ENCODE measurements at regions not wholly inside any gene's neighbourhood (a gene's known extent, or its start where the extent isn't known, plus 50 kb on each side); places are given as distances from the start of the nearest gene placed in this dataset.
"Not testable (repeated sequence)": the region's sequence is repeated elsewhere in the genome, so short reads cannot be mapped to it uniquely, and the experiment has no call there.

- H3K9me3 Mint-ChIP-seq, result peaks cover 2% of the 10 kb centered on the region
- TF ChIP-seq EZH2 (IDR thresholded peaks at IDR 0.05) (no peak), CTCF (IDR thresholded peaks at IDR 0.05) (no peak), EZH2phosphoT487 (IDR thresholded peaks at IDR 0.05) (no peak)
Measured at GRCh38 chr6:121549736-121550135, 114.3 kb downstream of the GJA1 start.

GRCh38 chr6:121550491-121551010, 115.1 kb downstream of the GJA1 start:
- Histone ChIP-seq H3K36me3 (no peaks in the 10 kb centered on the region), H3K79me2 (ENCODE audit: low read depth) (no peaks in the 10 kb centered on the region), H3K27me3 (no peaks in the 10 kb centered on the region), H3K9me3 (ENCODE audit: low read depth) (no peaks in the 10 kb centered on the region), H3F3A (ENCODE audit: low read depth) (no peaks in the 10 kb centered on the region), H3K27ac (no peak overlapping the region), H4K20me1 (ENCODE audit: low read depth) (no peaks in the 10 kb centered on the region), H3K4me2 (no peak overlapping the region), H3K4me1 (no peaks in the 10 kb centered on the region), H3K9ac (no peak overlapping the region), H3K4me3 (no peak overlapping the region), H2AFZ (replicated peaks) (no peak overlapping the region)
- Mint-ChIP-seq H3K4me1 (no peaks in the 10 kb centered on the region), H3K9me3 (peaks cover 2% of the 10 kb centered on the region), H3K4me3 (no peak overlapping the region), H3K27me3 (ENCODE audit: insufficient read depth, low read depth) (no peaks in the 10 kb centered on the region), H3K27ac (no peak overlapping the region), H3K36me3 (no peaks in the 10 kb centered on the region)
- TF ChIP-seq CTCF (IDR thresholded peaks at IDR 0.05) (no peak), EZH2 (IDR thresholded peaks at IDR 0.05) (no peak), EZH2phosphoT487 (IDR thresholded peaks at IDR 0.05) (no peak)
- DNase-seq (ENCODE audit: low spot score), result no peak

More at GRCh38 chr6:121549736-121550135, 114.3 kb downstream of the GJA1 start:
- H3K4me3 ChIP-seq, result no peak overlapping the region
- no peaks in the 10 kb centered on the region for H3K4me1 Mint-ChIP-seq
- H3K4me3 Mint-ChIP-seq, result no peak overlapping the region
- no peaks in the 10 kb centered on the region for H3K9me3 ChIP-seq (ENCODE audit: low read depth)
- H3K27ac ChIP-seq, result no peak overlapping the region
- no peaks in the 10 kb centered on the region for H3K36me3 ChIP-seq
- DNase-seq (ENCODE audit: low spot score), result no peak
- no peak overlapping the region for H2AFZ ChIP-seq (replicated peaks)
- no peaks in the 10 kb centered on the region for H4K20me1 ChIP-seq (ENCODE audit: low read depth)
- H3K27me3 ChIP-seq, result no peaks in the 10 kb centered on the region
- H3K79me2 ChIP-seq (ENCODE audit: low read depth), result no peaks in the 10 kb centered on the region
- H3K4me2 ChIP-seq, result no peak overlapping the region
- no peaks in the 10 kb centered on the region for H3K4me1 ChIP-seq
- no peaks in the 10 kb centered on the region for H3F3A ChIP-seq (ENCODE audit: low read depth)
- H3K27me3 Mint-ChIP-seq (ENCODE audit: insufficient read depth, low read depth), result no peaks in the 10 kb centered on the region
- H3K9ac ChIP-seq, result no peak overlapping the region
- no peaks in the 10 kb centered on the region for H3K36me3 Mint-ChIP-seq
- no peak overlapping the region for H3K27ac Mint-ChIP-seq

- H3K4me2 ChIP-seq, result no peak overlapping the region
- H3K9ac ChIP-seq, result no peak overlapping the region
- H3K27ac Mint-ChIP-seq, result no peak overlapping the region
- H2AFZ ChIP-seq (replicated peaks), result no peak overlapping the region
- H3K27ac ChIP-seq, result no peak overlapping the region
- no peaks in the 10 kb centered on the region for H4K20me1 ChIP-seq (ENCODE audit: low read depth)
- H3F3A ChIP-seq (ENCODE audit: low read depth), result no peaks in the 10 kb centered on the region
- peaks cover 2% of the 10 kb centered on the region for H3K36me3 Mint-ChIP-seq
- peaks cover 2% of the 10 kb centered on the region for H3K9me3 Mint-ChIP-seq
- no peak overlapping the region for H3K4me3 Mint-ChIP-seq
- H3K4me1 ChIP-seq, result no peaks in the 10 kb centered on the region
- no peak overlapping the region for H3K4me3 ChIP-seq
- H3K36me3 ChIP-seq, result no peaks in the 10 kb centered on the region
- H3K27me3 Mint-ChIP-seq (ENCODE audit: insufficient read depth, low read depth), result peaks cover 2% of the 10 kb centered on the region
- TF ChIP-seq EZH2 (IDR thresholded peaks at IDR 0.05), result no peak
- no peak for TF ChIP-seq CTCF (IDR thresholded peaks at IDR 0.05)
- TF ChIP-seq EZH2phosphoT487 (IDR thresholded peaks at IDR 0.05), result no peak
- no peaks in the 10 kb centered on the region for H3K4me1 Mint-ChIP-seq
- H3K79me2 ChIP-seq (ENCODE audit: low read depth), result no peaks in the 10 kb centered on the region
- H3K27me3 ChIP-seq, result no peaks in the 10 kb centered on the region
- DNase-seq (ENCODE audit: low spot score), result no peak
- no peaks in the 10 kb centered on the region for H3K9me3 ChIP-seq (ENCODE audit: low read depth)
Measured at GRCh38 chr6:121555201-121555600, 119.8 kb downstream of the GJA1 start.

- H3K36me3 Mint-ChIP-seq; H3K4me2 ChIP-seq; H2AFZ ChIP-seq (replicated peaks); H3K4me1 Mint-ChIP-seq; H3K9me3 Mint-ChIP-seq; H3K4me1 ChIP-seq; H3K79me2 ChIP-seq (ENCODE audit: low read depth); H4K20me1 ChIP-seq (ENCODE audit: low read depth); H3K9me3 ChIP-seq (ENCODE audit: low read depth); H3K27ac Mint-ChIP-seq; H3K9ac ChIP-seq; H3K36me3 ChIP-seq; DNase-seq (ENCODE audit: low spot score); H3K4me3 Mint-ChIP-seq; H3K4me3 ChIP-seq; H3K27ac ChIP-seq; H3K27me3 ChIP-seq; H3K27me3 Mint-ChIP-seq (ENCODE audit: insufficient read depth, low read depth); H3F3A ChIP-seq (ENCODE audit: low read depth): not testable (repeated sequence)
Measured at GRCh38 chr6:121556149-121556548, 120.7 kb downstream of the GJA1 start.

Data from neural progenitor cell (in vitro differentiated cells).